MM.1S (cell line): ENCODE measurements at regions not wholly inside any gene's neighbourhood (a gene's known extent, or its start where the extent isn't known, plus 50 kb on each side); places are given as distances from the start of the nearest gene placed in this dataset.

Experiments
- EZH2 ChIP-seq: fragments of 300-600 bp; sonication (generic); optimal IDR thresholded peaks from 2 replicates; pipeline ENCODE3; 2017; ENCODE audit warnings: low read depth, mild to moderate bottlenecking, antibody characterized with exemption, low read length, mixed read lengths
- TF ChIP-seq, protein P1 (sequence below): fragments of 300-600 bp; sonication (generic); IDR thresholded peaks from 2 replicates; pipeline ENCODE4 v1.5.1; 2016; ENCODE audit warnings: antibody characterized with exemption, low read length, mixed read lengths

DNA sequence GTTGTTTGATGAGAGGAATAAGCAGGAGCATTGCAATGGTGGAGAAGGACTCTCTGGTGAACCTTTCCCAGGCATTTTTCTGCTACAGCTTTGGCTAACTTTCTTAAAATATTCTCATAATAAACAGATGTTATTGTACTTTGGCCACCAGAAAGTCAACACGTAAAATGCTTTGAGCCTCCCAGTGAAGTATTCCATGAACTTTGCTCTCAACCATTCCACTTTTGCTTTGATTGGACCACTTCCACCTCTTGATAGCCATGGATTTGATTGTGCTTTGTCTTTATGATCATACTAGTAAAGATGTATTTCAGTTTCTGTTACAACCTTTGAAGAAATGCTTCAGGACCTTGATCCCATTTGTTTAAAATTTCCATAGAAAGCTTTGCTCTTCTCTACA, 241.1 kb downstream of the TENT5A start:
- TF ChIP-seq EZH2 = no peak
- TF ChIP-seq, protein P1, sequence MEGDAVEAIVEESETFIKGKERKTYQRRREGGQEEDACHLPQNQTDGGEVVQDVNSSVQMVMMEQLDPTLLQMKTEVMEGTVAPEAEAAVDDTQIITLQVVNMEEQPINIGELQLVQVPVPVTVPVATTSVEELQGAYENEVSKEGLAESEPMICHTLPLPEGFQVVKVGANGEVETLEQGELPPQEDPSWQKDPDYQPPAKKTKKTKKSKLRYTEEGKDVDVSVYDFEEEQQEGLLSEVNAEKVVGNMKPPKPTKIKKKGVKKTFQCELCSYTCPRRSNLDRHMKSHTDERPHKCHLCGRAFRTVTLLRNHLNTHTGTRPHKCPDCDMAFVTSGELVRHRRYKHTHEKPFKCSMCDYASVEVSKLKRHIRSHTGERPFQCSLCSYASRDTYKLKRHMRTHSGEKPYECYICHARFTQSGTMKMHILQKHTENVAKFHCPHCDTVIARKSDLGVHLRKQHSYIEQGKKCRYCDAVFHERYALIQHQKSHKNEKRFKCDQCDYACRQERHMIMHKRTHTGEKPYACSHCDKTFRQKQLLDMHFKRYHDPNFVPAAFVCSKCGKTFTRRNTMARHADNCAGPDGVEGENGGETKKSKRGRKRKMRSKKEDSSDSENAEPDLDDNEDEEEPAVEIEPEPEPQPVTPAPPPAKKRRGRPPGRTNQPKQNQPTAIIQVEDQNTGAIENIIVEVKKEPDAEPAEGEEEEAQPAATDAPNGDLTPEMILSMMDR = no peak
